ENCODE measurements at regions not wholly inside any gene's neighbourhood (a gene's known extent, or its start where the extent isn't known, plus 50 kb on each side); places are given as distances from the start of the nearest gene placed in this dataset.

DNA sequence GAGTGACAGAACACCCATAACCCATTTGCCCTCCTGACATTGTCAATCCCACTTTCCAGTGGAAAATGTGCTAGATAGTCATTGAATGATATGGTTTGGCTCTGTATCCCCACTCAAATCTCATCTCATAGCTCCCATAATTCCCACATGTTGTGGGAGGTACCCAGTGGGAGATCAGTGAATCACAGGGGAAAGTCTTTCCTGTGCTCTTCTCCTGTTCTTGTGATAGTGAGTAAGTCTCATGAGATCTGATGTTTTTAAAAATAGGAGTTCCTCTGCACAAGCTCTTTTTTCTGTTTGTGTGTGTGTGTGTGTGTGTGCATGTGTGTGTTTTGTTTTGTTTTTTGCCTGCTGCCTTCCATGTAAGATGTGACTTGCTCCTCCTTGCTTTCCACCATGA, 191.7 kb downstream of the ARRDC4 start:
- ChIA-PET CTCF (no interaction called here), POLR2A (no interaction called here)

DNA sequence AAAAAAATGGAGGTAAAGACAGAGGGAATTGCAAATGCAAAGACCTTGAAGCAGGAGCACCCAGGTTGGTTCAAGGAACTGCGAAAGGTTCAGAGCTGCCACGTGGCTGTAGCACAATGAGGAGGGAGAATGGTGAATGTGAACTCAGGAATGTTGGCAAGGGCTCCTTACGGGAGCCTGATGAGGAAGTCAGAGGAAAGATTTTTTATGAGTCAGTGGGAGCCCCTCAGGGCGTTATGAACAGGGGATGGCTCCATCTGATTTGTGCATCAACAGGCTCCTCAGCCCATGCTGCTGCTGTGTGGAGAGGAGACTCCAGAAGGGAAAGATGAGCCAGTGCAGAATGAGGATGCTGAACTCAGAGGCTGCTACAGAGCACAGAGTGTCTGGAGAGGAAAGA, 194.4 kb downstream of the ARRDC4 start:
- H3K27ac Mint-ChIP-seq: no peak overlapping the region
- no peaks in the 10 kb centered on the region for H3K27me3 Mint-ChIP-seq
- H3K9ac ChIP-seq (ENCODE audit: low read length): no peak overlapping the region
- peaks cover 0 to 4% (median 2%) of the 10 kb centered on the region in 3 donors for H3K9me3 ChIP-seq (ENCODE audit: control extremely low read depth in 1 of 3, control insufficient read depth in 2 of 3, insufficient read depth in 1 of 3, low read length in 2 of 3)
- ATAC-seq (ENCODE audit: low read depth) (no peak), DNase-seq (no peak)
- no peaks in the 10 kb centered on the region for H3K9me3 Mint-ChIP-seq (ENCODE audit: insufficient read depth)
- H3K27ac ChIP-seq (ENCODE audit: low read length in 2 of 2): no peak overlapping the region
- H3K4me3 ChIP-seq (ENCODE audit: control extremely low read depth in 1 of 5, extremely low read depth in 1 of 5, insufficient read depth in 1 of 5, low read depth in 2 of 5, low read length in 4 of 5): no peak overlapping the region
- no peaks in the 10 kb centered on the region for H4K20me1 ChIP-seq (ENCODE audit: control insufficient read depth, insufficient read depth, low read length, poor library complexity, severe bottlenecking)
- H3K79me2 ChIP-seq (ENCODE audit: control insufficient read depth, insufficient read depth, low read length): no peaks in the 10 kb centered on the region
- TF ChIP-seq EZH2 (IDR thresholded peaks at IDR 0.05; ENCODE audit: borderline replicate concordance, insufficient read depth, low read depth, low read length, poor library complexity, severe bottlenecking): no peak
- TF ChIP-seq, protein P1, sequence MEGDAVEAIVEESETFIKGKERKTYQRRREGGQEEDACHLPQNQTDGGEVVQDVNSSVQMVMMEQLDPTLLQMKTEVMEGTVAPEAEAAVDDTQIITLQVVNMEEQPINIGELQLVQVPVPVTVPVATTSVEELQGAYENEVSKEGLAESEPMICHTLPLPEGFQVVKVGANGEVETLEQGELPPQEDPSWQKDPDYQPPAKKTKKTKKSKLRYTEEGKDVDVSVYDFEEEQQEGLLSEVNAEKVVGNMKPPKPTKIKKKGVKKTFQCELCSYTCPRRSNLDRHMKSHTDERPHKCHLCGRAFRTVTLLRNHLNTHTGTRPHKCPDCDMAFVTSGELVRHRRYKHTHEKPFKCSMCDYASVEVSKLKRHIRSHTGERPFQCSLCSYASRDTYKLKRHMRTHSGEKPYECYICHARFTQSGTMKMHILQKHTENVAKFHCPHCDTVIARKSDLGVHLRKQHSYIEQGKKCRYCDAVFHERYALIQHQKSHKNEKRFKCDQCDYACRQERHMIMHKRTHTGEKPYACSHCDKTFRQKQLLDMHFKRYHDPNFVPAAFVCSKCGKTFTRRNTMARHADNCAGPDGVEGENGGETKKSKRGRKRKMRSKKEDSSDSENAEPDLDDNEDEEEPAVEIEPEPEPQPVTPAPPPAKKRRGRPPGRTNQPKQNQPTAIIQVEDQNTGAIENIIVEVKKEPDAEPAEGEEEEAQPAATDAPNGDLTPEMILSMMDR (IDR thresholded peaks at IDR 0.05): no peak
- no peaks in the 10 kb centered on the region for H3K36me3 ChIP-seq (replicated peaks in 1 of 2; ENCODE audit: control extremely low read depth in 1 of 2, control insufficient read depth in 1 of 2, extremely low read depth in 1 of 2, insufficient read depth in 2 of 2, low read length in 1 of 2)
- 88% methylated on average over 4 of the region's 4 CpGs for WGBS (ENCODE audit: insufficient coverage)
- H3K4me1 Mint-ChIP-seq: peaks cover 8% of the 10 kb centered on the region
- H3K4me2 ChIP-seq (replicated peaks; ENCODE audit: low read depth, low read length, poor library complexity, severe bottlenecking): no peak overlapping the region
- H2AFZ ChIP-seq (ENCODE audit: insufficient read depth, low read depth, low read length, poor library complexity, severe bottlenecking): no peak overlapping the region
- intact Hi-C loops (cut with micrococcal nuclease): no loop called here
- CTCF ChIA-PET: no interaction called here
- peaks cover 0 to under 1% of the 10 kb centered on the region in 2 donors for H3K4me1 ChIP-seq (ENCODE audit: control insufficient read depth in 2 of 2, insufficient read depth in 2 of 2, low read length in 2 of 2)
- POLR2A ChIA-PET: no interaction called here
- no peaks in the 10 kb centered on the region for H3K27me3 ChIP-seq (replicated peaks in 1 of 4; ENCODE audit: control extremely low read depth in 1 of 4, control insufficient read depth in 3 of 4, insufficient read depth in 4 of 4, low read length in 3 of 4)
- no peak overlapping the region for H3K4me3 Mint-ChIP-seq

More for the DNA sequence above, 191.7 kb downstream of the ARRDC4 start:
- H3K79me2 ChIP-seq (ENCODE audit: control insufficient read depth, insufficient read depth, low read length): no peaks in the 10 kb centered on the region
- peaks cover 0 to 4% (median 2%) of the 10 kb centered on the region in 3 donors for H3K9me3 ChIP-seq (ENCODE audit: control extremely low read depth in 1 of 3, control insufficient read depth in 2 of 3, insufficient read depth in 1 of 3, low read length in 2 of 3)
- no peaks in the 10 kb centered on the region for H3K27me3 ChIP-seq (replicated peaks in 1 of 4; ENCODE audit: control extremely low read depth in 1 of 4, control insufficient read depth in 3 of 4, insufficient read depth in 4 of 4, low read length in 3 of 4)
- H3K27ac Mint-ChIP-seq: no peak overlapping the region
- H3K9ac ChIP-seq (ENCODE audit: low read length): no peak overlapping the region
- peaks cover 5% of the 10 kb centered on the region for H3K4me1 Mint-ChIP-seq
- intact Hi-C loops (cut with micrococcal nuclease): no loop called here
- H3K4me3 ChIP-seq (ENCODE audit: control extremely low read depth in 1 of 5, extremely low read depth in 1 of 5, insufficient read depth in 1 of 5, low read depth in 2 of 5, low read length in 4 of 5): no peak overlapping the region
- H3K4me2 ChIP-seq (replicated peaks; ENCODE audit: low read depth, low read length, poor library complexity, severe bottlenecking): no peak overlapping the region
- ATAC-seq (ENCODE audit: low read depth) (no peak), DNase-seq (no peak)
- no peaks in the 10 kb centered on the region for H3K36me3 ChIP-seq (replicated peaks in 1 of 2; ENCODE audit: control extremely low read depth in 1 of 2, control insufficient read depth in 1 of 2, extremely low read depth in 1 of 2, insufficient read depth in 2 of 2, low read length in 1 of 2)
- H4K20me1 ChIP-seq (ENCODE audit: control insufficient read depth, insufficient read depth, low read length, poor library complexity, severe bottlenecking): no peaks in the 10 kb centered on the region
- H3K9me3 Mint-ChIP-seq (ENCODE audit: insufficient read depth): no peaks in the 10 kb centered on the region
- no peak overlapping the region for H3K4me3 Mint-ChIP-seq
- no peak overlapping the region for H2AFZ ChIP-seq (ENCODE audit: insufficient read depth, low read depth, low read length, poor library complexity, severe bottlenecking)
- no peak for TF ChIP-seq EZH2 (IDR thresholded peaks at IDR 0.05; ENCODE audit: borderline replicate concordance, insufficient read depth, low read depth, low read length, poor library complexity, severe bottlenecking)
- TF ChIP-seq, protein P1 (IDR thresholded peaks at IDR 0.05): no peak
- no peaks in the 10 kb centered on the region for H3K27me3 Mint-ChIP-seq
- peaks cover 0 to 9% of the 10 kb centered on the region in 2 donors for H3K4me1 ChIP-seq (ENCODE audit: control insufficient read depth in 2 of 2, insufficient read depth in 2 of 2, low read length in 2 of 2)
- no peak overlapping the region for H3K27ac ChIP-seq (ENCODE audit: low read length in 2 of 2)
